Middle frontal gyrus (tissue), 1 donor: ENCODE measurements at regions not wholly inside any gene's neighbourhood (a gene's known extent, or its start where the extent isn't known, plus 50 kb on each side); places are given as distances from the start of the nearest gene placed in this dataset.

ENCODE experiments used
- DNase-seq: peaks from one replicate; pipeline ENCODE4 v3.0.0-alpha.2; 2015; ENCODE audit warnings: low spot score; ENCODE audit errors: extremely low spot score

DNA sequence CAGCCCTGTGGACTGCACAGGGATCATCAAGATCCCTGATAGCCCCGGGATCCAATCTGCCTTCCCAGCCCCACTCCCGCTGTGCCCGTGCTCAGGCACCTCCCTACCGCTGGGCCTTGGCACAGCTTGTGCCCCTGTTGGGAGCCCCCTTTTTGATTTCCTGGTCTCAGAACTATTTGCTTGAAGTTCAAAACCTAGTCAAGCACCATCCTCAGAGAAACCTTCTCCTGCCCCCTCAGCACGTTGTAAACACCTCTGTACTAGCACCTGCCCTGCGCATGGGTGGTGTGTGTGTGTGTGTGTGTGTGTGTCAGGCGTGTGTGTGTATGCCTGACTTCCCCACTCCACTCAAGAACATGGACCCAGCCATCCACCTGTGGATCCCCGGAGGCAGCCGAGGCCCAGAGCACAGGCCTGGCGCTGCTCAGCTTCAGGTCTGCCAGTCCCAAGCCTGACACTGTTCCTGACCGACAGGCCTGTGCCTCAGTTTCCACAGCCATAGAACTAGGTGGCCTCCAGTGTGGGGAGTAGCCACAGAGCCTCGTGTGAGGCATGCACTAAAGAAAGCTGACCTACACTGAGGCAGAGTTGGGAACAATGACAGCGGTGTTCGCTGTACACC, 65.5 kb downstream of the ADRA2C start:
- no peak for DNase-seq

DNA sequence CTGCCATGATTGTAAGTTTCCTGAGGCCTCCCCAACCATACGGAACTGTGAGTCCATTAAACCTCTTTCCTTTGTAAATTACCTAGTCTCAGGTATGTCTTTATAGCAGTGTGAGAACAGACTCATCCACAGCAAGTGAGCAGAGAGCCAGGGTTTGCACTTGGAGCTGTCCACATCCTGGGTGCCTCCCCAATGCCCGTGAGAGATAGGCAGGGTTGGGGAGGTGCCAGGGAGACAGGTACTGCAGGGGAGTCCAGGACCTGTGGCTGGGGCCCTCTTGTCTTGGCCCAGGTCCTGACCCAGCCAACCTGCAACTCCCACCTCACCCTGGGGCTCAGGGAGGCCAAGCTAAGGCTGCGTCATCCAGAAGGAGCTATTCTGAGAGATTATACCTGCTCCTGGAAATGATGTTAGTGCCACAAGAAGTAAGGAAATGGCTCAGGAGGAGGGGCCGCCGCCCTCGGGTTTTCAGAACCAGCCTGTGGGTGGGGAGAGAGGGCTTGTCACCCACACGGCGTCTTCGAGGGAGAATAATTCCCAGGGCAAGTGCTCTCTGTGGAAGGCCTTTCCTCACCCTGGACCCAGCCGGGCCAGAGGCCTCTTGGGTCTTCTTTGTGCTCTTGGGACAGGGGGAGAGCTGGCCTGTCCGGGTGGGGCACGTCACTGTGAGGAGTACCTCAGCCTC, 66.5 kb downstream of the ADRA2C start:
- DNase-seq, result no peak

DNA sequence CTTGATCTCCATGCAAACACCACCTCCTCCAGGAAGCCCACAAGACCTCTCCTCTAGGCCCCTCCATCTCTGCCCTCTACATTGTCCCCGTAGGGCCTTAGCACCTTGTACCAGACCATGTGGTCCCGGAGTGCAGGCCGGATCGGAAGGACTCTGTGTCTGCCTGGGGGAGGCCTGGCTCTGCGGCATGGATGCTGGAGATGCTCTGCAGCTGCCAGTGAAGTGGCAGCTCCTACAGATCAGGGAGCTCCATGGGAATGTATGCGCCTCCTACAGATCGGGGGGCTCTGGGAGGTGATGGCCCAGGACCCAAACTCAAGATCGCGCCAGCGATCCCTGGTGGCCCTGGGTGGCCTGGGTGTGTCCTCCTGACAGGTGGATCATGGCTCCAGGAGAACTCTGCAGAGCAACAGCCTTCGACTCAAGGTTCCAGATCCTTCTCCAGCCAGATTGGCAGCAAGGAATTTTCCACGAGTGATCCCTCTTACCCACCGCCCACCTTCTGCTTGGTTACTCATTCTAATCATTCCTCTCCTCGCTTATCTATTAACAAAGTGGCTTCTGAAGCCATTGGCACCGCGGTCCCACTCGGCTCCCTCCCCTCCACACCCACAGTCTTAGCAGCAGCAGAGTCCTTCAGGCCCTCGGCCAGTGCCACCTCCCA, 67.3 kb downstream of the ADRA2C start:
- no peak for DNase-seq

DNA sequence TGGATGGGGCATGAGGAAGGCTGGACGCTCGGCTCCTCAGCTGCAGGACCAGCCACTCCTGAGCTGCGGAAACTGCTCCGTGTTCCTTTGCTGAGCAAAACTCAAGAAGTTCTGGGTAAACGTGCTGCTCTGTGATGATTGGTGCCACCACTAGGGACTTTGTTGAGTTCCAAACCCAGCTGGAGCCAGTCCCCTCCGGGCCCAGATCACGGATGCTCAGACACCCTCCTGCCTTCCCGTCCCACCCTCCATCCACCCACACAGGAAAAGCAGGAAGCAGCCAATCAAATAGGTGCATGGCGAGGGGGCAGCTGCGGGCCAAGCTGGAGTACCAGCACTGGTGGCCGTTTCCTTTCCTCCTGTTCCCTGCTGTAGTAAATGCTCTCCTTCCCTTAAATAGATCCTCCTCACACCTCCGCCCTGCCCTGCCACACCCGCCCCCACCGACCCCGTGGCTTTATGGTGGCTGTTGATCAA, 68.0 kb downstream of the ADRA2C start:
- no peak for DNase-seq

DNA sequence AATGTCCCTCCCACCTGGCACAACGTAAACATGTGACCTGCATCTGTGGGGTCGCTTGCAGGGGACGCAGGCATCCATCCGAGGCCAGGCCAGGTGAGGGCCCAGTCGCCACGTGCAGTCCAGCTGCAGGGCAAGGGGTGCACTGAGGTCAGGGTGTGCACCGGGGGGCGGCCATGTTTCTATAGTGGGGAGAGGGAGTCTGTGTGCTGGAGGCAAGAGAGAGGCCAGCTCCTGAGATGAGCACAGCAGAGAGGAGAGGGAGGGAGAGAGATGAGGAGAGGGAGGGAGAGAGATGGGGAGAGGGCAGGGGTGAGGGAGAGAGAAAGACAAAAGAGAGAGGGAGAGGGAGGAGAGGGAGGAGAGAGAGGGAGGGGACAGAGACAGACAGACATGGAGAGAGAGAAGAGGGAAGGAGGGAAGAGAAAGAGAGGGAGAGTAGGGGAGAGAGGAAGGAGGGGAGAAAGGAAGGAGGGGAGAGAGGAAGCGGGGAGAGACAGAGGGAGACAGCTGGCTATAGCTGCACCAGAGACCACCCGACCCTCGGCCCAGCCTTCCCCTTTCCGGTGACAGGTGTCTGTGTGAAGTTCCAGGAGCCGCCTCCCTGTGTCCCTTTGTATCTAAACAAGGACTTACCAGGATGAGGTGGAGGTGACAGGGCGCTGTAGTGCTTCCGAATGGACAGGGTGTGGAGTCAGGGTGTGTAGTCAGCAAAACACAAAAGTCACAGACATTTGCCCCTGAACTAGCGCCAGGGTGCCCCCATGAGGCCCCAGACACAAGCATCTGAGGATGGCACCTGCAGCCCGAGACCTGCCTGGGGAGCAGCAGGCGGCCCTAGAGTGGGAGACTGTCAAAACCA, 68.7 kb downstream of the ADRA2C start:
- DNase-seq, result no peak

DNA sequence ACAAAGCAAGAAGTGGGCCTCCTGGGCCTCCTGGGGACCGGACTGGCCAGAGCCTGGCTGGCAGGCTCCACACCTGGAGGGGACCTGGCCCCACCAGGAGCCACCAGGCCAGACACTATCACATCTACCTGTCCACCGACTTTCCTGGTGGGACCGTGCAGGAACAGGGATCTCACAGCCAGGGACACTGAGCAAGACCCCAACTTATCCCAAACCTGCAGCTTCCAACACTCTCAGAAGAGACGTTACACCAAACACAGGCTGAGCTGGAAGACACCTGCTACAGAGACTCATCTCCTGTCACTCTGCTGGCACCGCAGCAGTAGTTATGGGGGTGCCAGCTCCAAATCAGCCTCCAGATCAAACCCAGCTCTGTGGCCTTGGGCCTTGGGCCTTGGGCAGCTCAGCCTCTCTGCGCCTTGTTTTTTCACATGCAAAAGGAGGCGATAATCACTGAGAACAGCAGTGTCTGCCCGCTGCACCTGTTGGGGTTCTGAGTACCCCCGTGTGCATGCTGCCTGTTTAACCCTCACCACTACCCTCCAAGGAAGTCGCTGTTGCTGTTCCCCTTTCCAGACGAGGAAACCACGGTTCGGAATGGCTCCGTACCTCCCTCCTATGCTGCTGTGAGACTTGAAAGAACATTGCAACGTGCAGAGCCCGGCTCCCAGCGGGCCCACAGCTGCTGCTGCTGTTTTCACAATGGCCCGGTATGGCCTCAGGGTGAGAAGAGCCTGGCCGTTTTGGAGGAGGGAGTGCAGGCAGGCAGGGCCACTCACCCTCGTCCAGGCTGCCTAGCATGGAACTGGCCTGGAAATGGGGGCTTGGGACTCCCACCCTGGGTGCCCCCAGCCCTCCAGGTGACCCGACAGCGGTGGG, 69.6 kb downstream of the ADRA2C start:
- no peak for DNase-seq

DNA sequence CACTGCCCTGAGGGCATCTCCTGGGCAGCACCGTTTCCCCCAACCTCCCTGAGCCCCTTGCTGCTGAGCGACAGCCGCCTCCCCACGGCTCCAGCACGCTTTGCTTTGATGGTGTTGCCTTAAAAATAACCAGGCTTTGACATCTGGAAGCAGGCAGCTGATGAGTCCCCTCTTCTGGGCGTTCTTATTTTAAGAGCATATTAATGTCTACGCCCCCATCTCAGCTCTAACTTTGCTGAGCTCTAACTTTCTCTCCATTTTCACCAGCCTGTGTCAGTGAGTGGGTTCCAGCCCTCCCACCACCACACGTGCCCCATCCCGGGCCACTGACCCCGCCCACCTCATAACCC, 70.2 kb downstream of the ADRA2C start:
- DNase-seq, result no peak

DNA sequence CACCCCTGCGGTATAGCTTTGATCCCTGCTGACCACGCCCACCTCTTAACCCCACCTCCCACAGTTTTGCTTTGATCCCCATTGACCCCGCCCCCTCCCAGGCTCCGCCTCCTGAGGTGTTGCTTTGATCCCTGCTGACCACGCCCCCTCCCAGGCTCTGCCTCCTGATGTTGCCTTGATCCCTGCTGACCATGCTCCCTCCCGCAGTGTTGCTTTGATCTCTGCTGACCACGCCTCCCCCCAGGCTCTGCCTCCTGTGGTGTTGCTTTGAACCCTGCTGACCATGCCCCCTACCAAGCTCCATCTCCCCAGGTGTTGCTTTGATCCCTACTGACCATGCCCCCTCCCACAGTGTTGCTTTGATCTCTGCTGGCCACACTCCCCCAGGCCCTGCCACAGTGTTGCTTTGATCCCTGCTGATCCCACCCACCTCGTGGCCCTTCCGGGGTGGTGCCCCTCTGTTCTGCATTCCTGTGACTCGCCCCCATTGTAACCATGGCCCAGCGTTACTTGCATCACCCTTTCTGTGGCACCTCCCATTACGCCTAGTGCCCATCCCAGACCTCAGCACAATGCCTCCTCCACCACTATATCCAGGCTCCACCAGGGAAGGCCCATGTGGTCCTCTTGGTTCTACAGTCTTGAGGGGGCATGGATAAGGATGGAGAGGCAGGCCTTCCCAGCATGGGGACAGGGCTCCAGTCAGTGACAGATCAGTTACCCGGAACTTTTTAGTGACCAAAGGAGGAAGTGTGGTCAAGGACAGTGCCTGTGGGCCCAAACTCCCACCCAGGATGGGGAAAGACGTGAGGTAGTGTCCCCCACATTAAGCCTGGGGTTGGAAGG, 70.8 kb downstream of the ADRA2C start:
- no peak for DNase-seq

DNA sequence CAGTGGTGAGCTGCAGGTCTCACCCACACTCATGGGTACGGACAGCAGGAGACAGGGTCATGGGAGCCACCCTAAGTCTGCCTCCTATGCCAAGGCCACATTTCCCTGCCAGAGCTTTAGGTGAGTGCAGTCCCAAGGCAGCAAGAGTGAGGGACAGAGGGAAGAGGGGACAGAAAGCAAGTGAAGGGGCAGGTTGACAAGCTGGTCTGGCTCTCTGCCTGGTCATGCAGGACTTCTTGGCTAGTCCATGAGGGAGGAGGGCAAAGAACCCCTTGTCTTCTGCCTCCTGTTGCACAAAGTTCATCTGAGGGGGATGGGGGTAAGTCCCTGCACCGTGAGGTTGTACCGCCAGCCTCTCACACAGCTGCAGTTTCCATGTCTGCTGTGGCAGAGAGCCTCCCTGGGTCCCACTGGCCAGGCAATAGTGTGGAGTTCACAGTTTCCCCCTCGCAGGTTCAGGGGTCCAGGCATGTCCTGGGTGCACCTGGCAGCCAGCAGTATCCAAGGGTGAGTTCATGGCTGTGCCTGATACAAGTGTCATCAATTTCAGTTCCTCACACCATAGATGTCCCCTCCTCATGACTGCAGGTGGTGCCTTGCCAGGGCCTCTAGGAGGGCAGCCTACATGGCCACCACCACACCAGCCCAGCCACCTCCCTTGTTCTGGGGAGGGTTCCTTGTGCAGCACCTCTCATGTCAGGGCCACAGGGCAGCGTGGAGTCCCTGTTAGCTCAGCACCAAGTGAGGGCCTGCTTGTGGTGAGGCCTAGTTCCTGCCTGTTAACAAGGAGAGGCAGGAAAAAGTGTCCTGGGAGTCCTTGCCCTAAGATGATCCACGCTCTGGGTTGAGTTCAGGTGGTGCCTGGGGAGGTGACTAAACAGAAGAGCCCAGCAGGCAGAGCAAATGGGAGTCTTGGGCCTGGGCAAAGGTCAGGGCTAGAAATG, 72.5 kb downstream of the ADRA2C start:
- no peak for DNase-seq

DNA sequence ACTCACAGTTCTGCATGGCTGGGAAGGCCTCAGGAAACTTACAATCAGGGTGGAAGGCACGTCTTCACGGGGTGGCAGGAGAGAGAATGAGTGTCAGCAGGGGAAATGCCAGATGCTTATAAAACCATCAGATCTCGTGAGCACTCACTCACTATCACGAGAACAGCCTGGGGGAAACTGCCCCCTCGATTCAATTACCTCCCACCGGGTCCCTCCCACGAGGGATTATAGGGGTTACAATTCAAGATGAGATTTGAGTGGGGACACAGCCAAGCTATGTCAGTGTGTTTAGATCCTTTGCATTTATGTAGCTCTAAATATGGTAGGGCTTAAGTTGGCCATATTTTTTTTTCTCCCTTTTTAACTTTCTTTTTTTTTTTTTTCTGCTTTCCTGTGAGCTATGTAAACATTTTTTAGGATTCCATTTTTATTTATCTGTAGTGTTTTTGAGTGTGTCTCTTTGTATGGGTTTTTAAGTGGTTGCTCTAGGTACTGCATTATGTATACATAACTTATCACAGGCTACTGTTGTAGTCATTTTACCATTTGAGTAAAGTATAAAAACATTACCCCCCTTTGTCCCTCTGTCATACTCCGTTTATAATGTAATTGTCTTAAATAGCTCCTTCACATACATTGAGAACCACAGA, 79.0 kb downstream of the ADRA2C start:
- DNase-seq, result no peak

DNA sequence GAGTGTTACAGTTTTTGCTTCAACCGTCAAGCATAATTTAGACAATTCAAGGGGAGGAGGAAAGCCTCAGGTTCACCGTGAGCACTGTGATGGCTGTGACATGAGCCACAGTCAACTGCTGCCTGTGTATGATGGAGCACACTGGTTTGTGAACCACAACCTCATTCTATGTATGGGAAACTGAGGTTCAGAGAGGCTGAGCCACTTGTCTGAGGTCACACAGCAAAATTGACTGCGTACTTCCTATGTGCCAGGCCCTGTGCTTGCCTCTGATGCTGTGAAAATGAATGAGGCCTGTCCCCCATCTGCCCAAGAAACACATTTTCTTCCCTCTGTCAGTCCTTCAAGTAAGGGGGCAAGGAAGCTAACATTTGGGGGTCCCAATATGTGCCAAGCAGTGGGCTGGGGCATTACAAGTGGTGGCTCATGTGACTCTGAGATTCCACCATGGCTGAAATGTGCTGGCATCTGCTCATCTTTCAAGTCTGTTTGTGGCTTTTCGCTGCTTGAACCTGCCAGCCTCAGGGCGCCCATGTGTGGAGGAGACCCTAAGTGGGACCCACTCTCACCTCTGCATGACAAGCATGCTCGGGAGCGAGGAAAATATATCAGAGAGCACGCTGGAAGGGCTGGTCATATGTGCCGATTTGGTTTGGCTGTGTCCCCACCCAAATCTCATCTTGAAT, 79.7 kb downstream of the ADRA2C start:
- DNase-seq, result no peak

DNA sequence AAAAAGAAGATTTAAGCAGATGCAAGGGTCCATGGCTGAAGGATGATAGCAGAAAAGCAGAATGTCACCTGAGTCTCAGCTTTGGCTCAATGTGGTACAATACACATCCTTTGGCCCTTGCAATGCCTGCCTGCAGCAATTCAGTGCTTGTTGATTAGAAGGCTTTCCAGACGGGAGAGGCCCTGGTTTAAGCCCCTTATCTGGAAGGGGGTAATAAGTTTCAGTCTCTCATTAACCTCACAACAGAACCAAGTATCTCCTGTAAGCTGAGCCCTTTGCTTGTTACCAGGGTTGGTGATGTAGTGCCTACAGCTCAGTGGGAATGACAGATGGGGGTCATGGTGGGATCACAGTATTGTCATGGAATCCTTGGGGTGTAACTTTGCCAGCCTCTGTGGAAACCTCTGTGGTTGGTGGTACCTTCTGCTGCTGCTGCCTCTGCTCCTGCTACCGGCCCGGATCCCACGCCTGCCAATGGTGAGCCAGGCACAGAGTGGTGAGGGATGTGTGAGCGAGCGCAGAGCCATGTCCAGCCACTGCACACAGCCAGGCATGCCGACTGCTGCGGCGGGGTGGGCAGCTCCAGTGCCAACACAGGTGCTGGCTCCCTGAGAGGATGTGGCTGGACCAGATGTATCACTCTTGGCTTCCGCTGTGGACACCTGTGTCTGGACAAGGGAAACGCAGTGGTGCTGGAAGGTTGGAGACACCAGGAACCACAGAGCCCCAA, 81.2 kb downstream of the ADRA2C start:
- DNase-seq, result no peak

DNA sequence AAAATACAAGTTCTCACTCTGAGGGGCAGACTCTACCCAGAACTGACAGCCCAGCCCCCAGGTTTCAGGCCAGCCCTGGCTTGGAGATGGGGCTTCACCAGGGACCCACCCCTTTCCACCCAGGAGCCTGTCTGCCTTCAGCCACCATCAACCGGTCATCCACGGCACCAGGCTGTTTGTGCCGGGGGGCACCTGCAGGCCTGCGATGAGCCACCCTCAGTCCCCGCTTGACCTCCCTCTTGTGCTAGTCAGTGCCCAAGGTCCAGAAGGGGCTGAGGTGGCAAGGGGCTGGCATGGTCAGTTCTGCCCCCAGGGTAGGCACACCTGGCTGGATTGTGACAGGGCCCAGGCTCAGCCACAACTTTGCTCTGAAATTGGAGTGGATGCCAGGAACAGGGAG, 82.1 kb downstream of the ADRA2C start:
- no peak for DNase-seq

DNA sequence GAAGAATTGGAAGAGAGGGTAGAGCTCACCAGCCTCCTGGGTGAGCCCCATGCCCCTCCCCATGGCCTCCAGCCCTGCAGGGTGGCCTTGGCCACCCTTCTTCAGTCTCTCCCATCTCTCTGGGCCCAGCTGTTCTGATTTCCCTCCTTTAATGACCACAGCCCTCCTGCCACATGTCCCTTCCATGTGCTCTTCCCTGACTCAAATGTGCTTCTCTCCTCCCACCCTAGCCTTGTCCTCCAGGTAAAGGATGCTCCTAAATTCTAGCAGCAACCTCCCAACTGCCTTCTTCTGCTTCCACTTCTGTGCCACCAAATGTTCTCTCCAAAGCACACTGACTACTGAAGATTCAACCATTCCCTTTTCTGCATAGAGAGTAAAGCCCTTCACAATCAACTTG, 83.0 kb downstream of the ADRA2C start:
- no peak for DNase-seq

DNA sequence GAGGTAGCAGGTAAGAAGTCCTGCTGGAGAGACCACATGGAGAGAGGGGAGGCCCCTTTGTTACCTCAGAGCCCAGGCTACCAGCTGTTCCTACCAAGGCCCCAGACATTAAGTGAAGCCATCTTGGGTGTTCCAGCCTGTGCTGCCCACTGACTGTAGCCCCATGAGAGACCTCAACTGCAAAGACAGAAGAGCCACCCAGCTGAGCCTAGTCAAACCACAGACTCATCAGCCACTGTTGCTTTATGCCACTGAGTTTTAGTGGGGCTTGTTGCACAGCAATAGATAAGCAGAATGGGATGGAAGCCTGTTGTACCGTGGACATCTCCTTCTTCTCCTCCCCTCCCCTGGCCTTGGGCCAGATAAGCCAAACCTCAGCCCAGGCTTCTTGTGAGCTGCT, 83.9 kb downstream of the ADRA2C start:
- DNase-seq, result no peak

DNA sequence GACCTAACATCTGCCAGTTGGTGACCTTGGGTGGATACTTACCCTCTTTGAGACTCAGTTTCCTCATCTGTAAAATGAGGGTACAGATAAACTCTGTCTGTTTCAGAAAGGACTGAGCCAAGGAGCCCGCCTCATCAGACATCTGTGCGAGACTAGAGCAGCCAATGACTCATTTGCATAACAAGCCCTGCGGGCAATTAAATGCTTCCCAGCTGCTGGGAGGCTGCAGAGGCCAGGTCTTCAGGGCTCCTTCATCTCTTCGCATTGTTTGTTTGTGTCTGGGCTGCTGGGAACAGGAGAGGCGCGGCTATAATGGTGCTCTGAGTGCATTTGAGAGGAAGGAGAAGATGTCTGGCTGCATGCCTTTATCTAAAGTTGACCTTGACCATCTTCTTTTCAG, 85.0 kb downstream of the ADRA2C start:
- DNase-seq, result no peak

DNA sequence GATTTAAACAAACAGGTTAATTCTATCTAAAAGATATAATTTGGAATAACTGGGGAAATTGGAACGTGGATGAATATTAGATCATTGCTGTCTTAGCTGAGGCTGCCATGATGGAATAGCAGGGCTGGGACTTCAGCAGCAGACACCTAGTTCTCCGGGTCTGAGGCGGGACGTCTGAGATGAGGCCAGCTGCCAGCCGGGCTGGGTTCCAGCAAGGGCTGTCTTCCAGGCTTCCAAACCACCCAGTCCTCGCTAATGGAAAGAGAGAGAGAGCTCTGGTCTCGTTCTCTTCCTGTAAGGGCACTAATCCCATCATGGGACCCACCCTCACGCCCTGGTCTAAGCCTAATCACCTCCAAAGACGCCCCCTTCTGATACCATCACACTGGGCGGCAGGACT, 85.7 kb downstream of the ADRA2C start:
- DNase-seq, result no peak
